Endothelial cell (in vitro differentiated cells): ENCODE measurements at regions not wholly inside any gene's neighbourhood (a gene's known extent, or its start where the extent isn't known, plus 50 kb on each side); places are given as distances from the start of the nearest gene placed in this dataset.
"Not testable (repeated sequence)": the region's sequence is repeated elsewhere in the genome, so short reads cannot be mapped to it uniquely, and the experiment has no call there.

Experiments
- DNase-seq: peaks from one replicate; pipeline ENCODE4 v3.0.0; 2021; ENCODE audit warnings: low spot score
- H3K27ac Mint-ChIP-seq: one replicate; pipeline ENCODE4 v1.8.0; 2021; ENCODE audit warnings: mixed read lengths, inconsistent platforms; ENCODE audit not compliant: unreplicated experiment
- H3K27me3 Mint-ChIP-seq: one replicate; pipeline ENCODE4 v1.8.0; 2021; ENCODE audit warnings: mild to moderate bottlenecking, moderate library complexity, mixed read lengths, inconsistent platforms; ENCODE audit not compliant: unreplicated experiment
- H3K36me3 Mint-ChIP-seq: one replicate; pipeline ENCODE4 v1.8.0; 2021; ENCODE audit warnings: mild to moderate bottlenecking, low read depth, mixed read lengths, inconsistent platforms; ENCODE audit not compliant: unreplicated experiment
- H3K4me1 Mint-ChIP-seq: one replicate; pipeline ENCODE4 v1.8.0; 2021; ENCODE audit warnings: mild to moderate bottlenecking, mixed read lengths, inconsistent platforms; ENCODE audit not compliant: unreplicated experiment
- H3K4me3 Mint-ChIP-seq: one replicate; pipeline ENCODE4 v1.8.0; 2021; ENCODE audit warnings: mild to moderate bottlenecking, mixed read lengths, inconsistent platforms; ENCODE audit not compliant: unreplicated experiment
- H3K9me3 Mint-ChIP-seq: one replicate; pipeline ENCODE4 v1.8.0; 2021; ENCODE audit warnings: mixed read lengths, inconsistent platforms; ENCODE audit not compliant: unreplicated experiment
- CTCF ChIP-seq: fragments of 200-600 bp; sonication (generic); IDR thresholded peaks from one replicate; pipeline ENCODE4 v1.5.0; 2021; ENCODE audit warnings: antibody characterized with exemption; ENCODE audit not compliant: unreplicated experiment

DNA sequence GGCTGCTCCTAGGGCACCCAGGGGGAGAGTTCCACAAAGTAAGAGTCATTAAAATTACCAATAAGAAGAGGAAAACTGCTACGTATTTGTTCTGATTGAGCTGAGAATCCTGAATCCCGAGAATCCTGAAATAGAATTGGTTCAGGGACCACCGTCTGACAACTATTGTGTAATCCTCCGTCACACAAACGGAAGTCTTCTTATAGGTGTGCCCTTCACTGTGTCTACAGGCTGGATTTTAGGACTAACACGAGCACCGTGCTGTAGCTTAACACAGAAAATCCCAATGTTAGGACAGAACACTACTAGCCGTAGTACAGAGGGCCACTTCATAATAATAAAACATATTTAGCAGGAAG, 50.6 kb upstream of the RNF182 start:
- peaks cover 18% of the 10 kb centered on the region for H3K4me1 Mint-ChIP-seq
- peak overlapping the region; percentile 15 for H3K4me3 Mint-ChIP-seq
- H3K27me3 Mint-ChIP-seq: no peaks in the 10 kb centered on the region
- DNase-seq: no peak
- no peak for TF ChIP-seq CTCF
- H3K9me3 Mint-ChIP-seq: no peaks in the 10 kb centered on the region
- H3K36me3 Mint-ChIP-seq: peaks cover 7% of the 10 kb centered on the region
- H3K27ac Mint-ChIP-seq: no peak overlapping the region

GRCh38 chr6:13873288-13874190, 51.2 kb upstream of the RNF182 start:
- H3K4me3 Mint-ChIP-seq: peak overlapping the region; percentile 15
- DNase-seq: peak; percentile 69

DNA sequence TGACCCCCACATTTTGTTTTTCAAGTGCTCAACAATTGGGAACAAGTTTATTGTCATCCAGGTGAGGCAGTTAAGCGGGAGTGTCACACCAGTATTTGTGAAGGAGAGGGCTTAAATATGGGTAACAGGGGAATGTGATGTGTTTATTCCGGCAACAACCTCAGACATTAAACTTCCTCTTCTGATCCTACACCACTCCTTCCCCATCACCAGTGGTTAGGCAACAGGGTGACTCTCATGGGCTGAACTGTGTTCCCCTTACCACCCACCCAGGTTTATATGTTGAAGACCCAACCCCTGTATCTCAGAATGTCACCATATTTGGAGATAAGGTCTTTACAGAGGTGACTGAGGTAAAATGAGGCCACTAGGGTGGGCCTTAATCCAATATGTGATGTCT, 52.1 kb upstream of the RNF182 start:
- Mint-ChIP-seq H3K4me1 (peaks cover 18% of the 10 kb centered on the region), H3K27ac (peak overlapping the region; percentile 8), H3K4me3 (no peak overlapping the region), H3K36me3 (no peaks in the 10 kb centered on the region), H3K9me3 (no peaks in the 10 kb centered on the region), H3K27me3 (no peaks in the 10 kb centered on the region)
- no peak for DNase-seq
- TF ChIP-seq CTCF: no peak

More at GRCh38 chr6:13873288-13874190, 51.2 kb upstream of the RNF182 start:
- H3K4me1 Mint-ChIP-seq: peaks cover 18% of the 10 kb centered on the region
- peak; percentile 63 for TF ChIP-seq CTCF
- peaks cover 7% of the 10 kb centered on the region for H3K36me3 Mint-ChIP-seq
- H3K27ac Mint-ChIP-seq: peak overlapping the region; percentile 8
- H3K27me3 Mint-ChIP-seq: no peaks in the 10 kb centered on the region
- H3K9me3 Mint-ChIP-seq: no peaks in the 10 kb centered on the region

DNA sequence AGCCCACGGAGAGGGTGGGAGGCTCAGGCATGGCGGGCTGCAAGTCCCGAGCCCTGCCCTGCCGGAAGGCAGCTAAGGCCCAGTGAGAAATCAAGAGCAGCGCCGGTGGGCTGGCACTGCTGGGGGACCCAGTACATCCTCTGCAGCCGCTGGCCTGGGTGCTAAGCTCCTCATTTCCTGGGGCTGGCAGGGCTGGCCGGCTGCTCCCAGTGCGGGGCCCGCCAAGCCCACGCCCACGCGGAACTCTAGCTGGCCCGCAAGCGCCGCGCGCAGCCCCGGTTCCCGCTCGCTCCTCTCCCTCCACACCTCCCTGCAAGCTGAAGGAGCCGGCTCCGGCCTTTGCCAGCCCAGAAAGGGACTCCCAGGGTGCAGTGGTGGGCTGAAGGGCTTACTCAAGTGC, 52.7 kb upstream of the RNF182 start:
- H3K36me3 Mint-ChIP-seq, H3K4me3 Mint-ChIP-seq, DNase-seq, H3K9me3 Mint-ChIP-seq, H3K27me3 Mint-ChIP-seq, H3K27ac Mint-ChIP-seq: not testable (repeated sequence)
- peaks cover 18% of the 10 kb centered on the region for H3K4me1 Mint-ChIP-seq

DNA sequence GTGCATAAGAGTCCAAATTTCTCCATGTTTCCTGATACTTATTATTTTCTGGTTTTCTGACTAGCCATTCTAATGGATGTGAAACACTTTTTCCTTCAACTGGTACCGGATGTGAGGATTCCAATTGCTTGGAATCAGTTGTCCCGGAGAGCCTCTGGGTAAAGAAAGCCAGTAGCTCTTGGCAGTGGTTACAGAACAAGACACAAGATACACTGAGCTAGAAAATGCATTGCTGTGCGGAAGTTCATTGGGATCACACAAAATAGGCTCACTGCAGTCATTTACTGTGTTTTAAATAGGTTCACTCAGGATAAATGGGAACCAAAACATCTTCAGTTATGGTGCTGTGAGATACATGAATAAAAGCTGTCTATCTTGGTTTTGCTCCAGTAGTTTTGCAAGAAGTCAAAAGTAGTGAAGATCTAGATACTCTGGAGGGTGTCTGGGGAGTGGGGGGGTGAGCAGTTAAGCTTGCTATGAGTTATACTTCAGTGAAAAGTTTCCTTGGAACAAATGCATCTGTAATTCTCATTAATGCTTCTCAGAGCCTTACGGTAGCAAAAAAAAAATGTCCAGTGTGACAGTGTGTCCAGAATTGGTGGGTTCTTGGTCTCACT, 54.4 kb upstream of the RNF182 start:
- no peak overlapping the region for H3K27ac Mint-ChIP-seq
- H3K9me3 Mint-ChIP-seq: no peaks in the 10 kb centered on the region
- no peak for DNase-seq
- H3K4me1 Mint-ChIP-seq: peaks cover 18% of the 10 kb centered on the region
- H3K27me3 Mint-ChIP-seq: no peaks in the 10 kb centered on the region
- TF ChIP-seq CTCF: no peak
- no peaks in the 10 kb centered on the region for H3K36me3 Mint-ChIP-seq
- H3K4me3 Mint-ChIP-seq: no peak overlapping the region
